Common myeloid progenitor, CD34-positive (primary cell): ENCODE measurements at regions not wholly inside any gene's neighbourhood (a gene's known extent, or its start where the extent isn't known, plus 50 kb on each side); places are given as distances from the start of the nearest gene placed in this dataset.

ENCODE experiments used
- CTCF ChIA-PET: fragments of 350-600 bp; sonication (Branson Sonifier 250); formaldehyde crosslinking; loops from one replicate; lab custom pipeline; 2021; ENCODE audit warnings: antibody characterized with exemption; lab: Charles Lee
- POLR2A ChIA-PET: fragments of 350-600 bp; sonication (Branson Sonifier 250); formaldehyde crosslinking; loops from one replicate; lab custom pipeline; 2021; ENCODE audit warnings: antibody characterized with exemption; lab: Charles Lee
- DNase-seq, 3 donors: peaks; one replicate each; pipeline versions ENCODE4 v3.0.0 to v3.0.0-alpha.2; 2013
- H3K27ac ChIP-seq, 2 experiments: 1 replicate in 1 of 2; 2 replicates in 1 of 2; pipeline ENCODE4 v1.7.0; 2013; ENCODE audit warnings: inconsistent platforms in 2 of 2, low read length in 2 of 2, mild to moderate bottlenecking in 2 of 2, low read depth in 1 of 2, moderate library complexity in 1 of 2; ENCODE audit not compliant: severe bottlenecking in 2 of 2, insufficient read depth in 1 of 2, poor library complexity in 1 of 2
- H3K27me3 ChIP-seq, 5 experiments: replicated peaks in 2 of 5; 1 replicate in 3 of 5; 2 replicates in 2 of 5; pipeline versions ENCODE4 v1.6.1 to v1.7.0; 2013; ENCODE audit warnings: low read length in 4 of 5, mild to moderate bottlenecking in 2 of 5, moderate library complexity in 2 of 5, inconsistent platforms in 1 of 5; ENCODE audit not compliant: insufficient read depth in 5 of 5, control insufficient read depth in 4 of 5
- H3K36me3 ChIP-seq, 4 experiments: 1 replicate in 2 of 4; 2 replicates in 2 of 4; pipeline versions ENCODE4 v1.6.1 to v1.7.0; 2013; ENCODE audit warnings: low read length in 3 of 4, control low read depth in 1 of 4, mild to moderate bottlenecking in 1 of 4; ENCODE audit not compliant: control insufficient read depth in 4 of 4, insufficient read depth in 4 of 4
- H3K4me1 ChIP-seq, 4 experiments: 1 replicate in 3 of 4; 2 replicates in 1 of 4; pipeline versions ENCODE4 v1.6.1 to v1.7.1; 2013; ENCODE audit warnings: low read length in 3 of 4, mild to moderate bottlenecking in 3 of 4, control low read depth in 1 of 4, inconsistent platforms in 1 of 4, moderate library complexity in 1 of 4; ENCODE audit not compliant: control insufficient read depth in 4 of 4, insufficient read depth in 4 of 4; ENCODE audit errors: control extremely low read depth in 1 of 4
- H3K4me3 ChIP-seq, 7 experiments: 1 replicate in 4 of 7; 2 replicates in 3 of 7; pipeline versions ENCODE4 v1.5.1 to v1.7.0; 2013; ENCODE audit warnings: mild to moderate bottlenecking in 7 of 7, low read length in 6 of 7, moderate library complexity in 6 of 7, inconsistent platforms in 2 of 7, low read depth in 2 of 7, control low read depth in 1 of 7; ENCODE audit not compliant: insufficient read depth in 4 of 7, control insufficient read depth in 1 of 7; ENCODE audit errors: extremely low read depth in 1 of 7
- H3K9me3 ChIP-seq, 5 experiments: 1 replicate in 4 of 5; 2 replicates in 1 of 5; pipeline versions ENCODE4 v1.6.1 to v1.7.1; 2013; ENCODE audit warnings: low read length in 4 of 5, mild to moderate bottlenecking in 2 of 5, inconsistent platforms in 1 of 5, low read depth in 1 of 5, moderate library complexity in 1 of 5; ENCODE audit not compliant: control insufficient read depth in 4 of 5, insufficient read depth in 2 of 5; ENCODE audit errors: control extremely low read depth in 1 of 5
- WGBS: methylation state at CpG from one replicate; pipeline ENCODE4 v1.1.5; 2013; ENCODE audit not compliant: insufficient coverage; 5-methylcytosine and 5-hydroxymethylcytosine counted together

DNA sequence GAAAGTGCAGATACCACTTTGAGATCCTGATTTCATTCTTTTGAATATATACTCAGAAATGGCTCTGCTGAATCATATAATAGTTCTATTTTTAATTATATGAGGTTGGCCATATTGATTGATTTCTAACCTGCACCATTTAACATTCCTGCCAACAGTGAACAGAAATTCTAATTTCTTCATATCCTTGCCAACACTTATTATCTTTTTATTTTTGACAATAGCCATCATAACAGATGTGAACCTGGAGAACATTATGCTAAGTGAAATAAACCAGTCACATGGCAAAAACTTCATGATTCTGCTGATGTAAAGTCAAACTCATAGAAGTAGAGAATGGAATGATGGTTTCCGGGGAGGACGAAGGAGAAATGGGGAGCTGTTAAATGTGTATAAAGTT, 344.5 kb upstream of the CYRIA start:
- CTCF ChIA-PET = interaction anchor here (0.6 kb wide), 1 partner anchor 564 kb away, joined by 3 read pairs; no protein-coding TSS in a partner anchor
- Histone ChIP-seq H3K27me3 (no peaks in the 10 kb centered on the region), H3K36me3 (no peaks in the 10 kb centered on the region), H3K4me3 (no peak overlapping the region), H3K9me3 (no peaks in the 10 kb centered on the region), H3K27ac (no peak overlapping the region), H3K4me1 (no peaks in the 10 kb centered on the region)
- no peak for DNase-seq
- WGBS = no CpG with 5 or more reads among the region's 2 CpGs
- POLR2A ChIA-PET = no interaction called here

DNA sequence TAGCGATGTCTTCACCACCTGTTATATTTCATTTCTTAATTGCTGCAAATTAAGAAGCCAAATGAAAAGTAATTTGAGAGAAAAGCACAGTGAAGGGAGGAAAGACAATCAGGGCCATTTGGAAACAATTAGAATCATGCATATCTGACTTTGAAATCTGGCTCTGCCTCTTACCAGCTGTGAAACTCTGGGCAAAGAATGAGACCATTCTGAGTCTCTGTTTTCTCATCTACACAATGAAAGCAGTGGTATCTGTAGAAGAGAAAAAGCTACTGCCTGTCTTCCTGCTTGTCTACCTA, 334.5 kb upstream of the CYRIA start:
- Histone ChIP-seq H3K27ac (no peak overlapping the region), H3K27me3 (no peaks in the 10 kb centered on the region), H3K9me3 (peaks cover 0 to 8% (median 1%) of the 10 kb centered on the region in 5 experiments), H3K36me3 (no peaks in the 10 kb centered on the region), H3K4me1 (no peaks in the 10 kb centered on the region), H3K4me3 (no peak overlapping the region)
- CTCF ChIA-PET = no interaction called here
- POLR2A ChIA-PET = no interaction called here
- no CpG with 5 or more reads among the region's 1 CpG for WGBS
- DNase-seq = no peak

DNA sequence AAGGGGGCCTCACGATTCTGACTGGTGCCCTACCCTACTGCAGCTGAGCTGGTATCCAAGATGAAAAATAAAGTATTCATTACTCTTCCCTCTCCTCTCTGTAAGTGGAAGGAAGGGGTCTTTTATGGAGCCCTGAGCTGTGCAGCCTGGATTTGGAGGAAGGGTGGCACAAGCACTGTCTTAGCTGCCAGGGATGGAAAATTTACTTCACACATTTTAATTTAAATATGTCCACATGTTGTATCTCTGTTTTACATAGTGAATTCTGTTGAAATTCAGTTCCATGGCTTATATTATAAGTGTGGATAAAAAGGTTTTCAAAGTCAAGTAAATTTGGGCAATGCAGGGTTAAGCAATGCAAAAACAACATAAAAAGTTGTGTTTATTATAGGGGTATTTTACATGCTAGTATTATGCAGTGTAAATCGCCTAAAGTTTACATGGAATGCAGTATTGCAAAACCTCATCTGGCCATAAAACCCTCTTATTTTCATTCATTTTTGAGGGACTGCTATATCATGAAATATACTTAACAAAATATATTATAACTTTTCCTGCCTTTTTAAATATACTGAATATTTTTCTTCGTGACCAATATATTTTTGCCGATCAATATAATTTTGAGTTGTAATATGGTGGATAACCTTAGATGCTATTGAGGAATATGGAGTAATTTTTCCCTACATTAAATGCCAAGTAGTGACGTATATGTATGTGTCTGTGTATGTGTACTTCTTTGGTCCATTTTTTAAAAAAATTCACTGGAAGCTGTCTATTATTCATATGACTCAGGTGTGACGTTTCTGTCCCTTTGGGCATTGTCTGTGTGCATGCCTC, 333.9 kb upstream of the CYRIA start:
- Histone ChIP-seq H3K9me3 (peaks cover 0 to 11% (median 1%) of the 10 kb centered on the region in 5 experiments), H3K36me3 (no peaks in the 10 kb centered on the region), H3K4me1 (no peaks in the 10 kb centered on the region), H3K4me3 (no peak overlapping the region), H3K27ac (no peak overlapping the region), H3K27me3 (no peaks in the 10 kb centered on the region)
- ChIA-PET POLR2A (no interaction called here), CTCF (no interaction called here)
- DNase-seq = no peak
- WGBS = no CpG with 5 or more reads among the region's 6 CpGs

DNA sequence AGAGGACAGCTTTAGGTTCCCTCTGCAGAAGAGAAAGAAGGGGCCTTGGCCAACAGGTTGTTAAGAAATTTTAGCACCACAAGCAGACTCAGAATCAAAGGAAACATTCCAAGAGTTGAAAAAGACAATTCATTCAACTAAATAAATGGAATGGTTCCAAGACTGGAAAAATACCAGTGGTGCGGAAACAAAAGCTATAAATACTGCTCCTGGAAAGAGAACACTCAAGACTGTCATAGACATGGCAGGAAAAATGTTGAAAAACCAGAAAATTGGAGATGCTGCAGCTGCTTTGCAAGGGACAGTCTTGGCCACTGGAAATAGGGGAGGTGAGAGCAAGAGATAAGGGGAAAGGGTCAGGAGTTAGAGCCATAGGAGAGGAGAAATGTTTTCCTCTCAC, 312.7 kb upstream of the CYRIA start:
- POLR2A ChIA-PET = no interaction called here
- no peak overlapping the region for H3K4me3 ChIP-seq

DNA sequence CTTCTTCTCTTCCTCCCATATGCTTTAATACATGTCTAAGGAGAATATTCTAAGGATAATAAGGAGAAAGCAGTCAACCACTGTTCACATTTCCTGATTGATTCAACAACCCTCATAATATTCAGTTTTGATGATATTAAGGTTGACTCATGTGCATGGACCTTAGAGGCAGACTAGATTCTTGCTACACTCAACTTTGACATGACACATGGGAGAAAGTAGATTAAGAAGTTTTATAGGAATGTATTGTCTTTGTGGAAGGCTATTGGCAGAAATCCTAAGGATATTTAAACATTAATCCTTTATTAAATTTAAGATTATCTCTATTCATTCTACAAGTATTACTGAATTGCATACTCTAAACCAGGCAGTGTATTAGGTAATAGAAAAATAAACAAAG, 309.1 kb upstream of the CYRIA start:
- no peak overlapping the region for H3K27ac ChIP-seq
- ChIA-PET CTCF (no interaction called here), POLR2A (no interaction called here)
- no peaks in the 10 kb centered on the region for H3K27me3 ChIP-seq
- H3K4me1 ChIP-seq = peaks cover 0 to 9% (median 0%) of the 10 kb centered on the region in 4 experiments
- H3K4me3 ChIP-seq = no peak overlapping the region
- peaks cover 0 to 2% (median 0%) of the 10 kb centered on the region in 5 experiments for H3K9me3 ChIP-seq
- H3K36me3 ChIP-seq = no peaks in the 10 kb centered on the region
- DNase-seq = no peak

More for the DNA sequence above, 312.7 kb upstream of the CYRIA start:
- Histone ChIP-seq H3K36me3 (no peaks in the 10 kb centered on the region), H3K27ac (no peak overlapping the region), H3K9me3 (peaks cover 0 to 2% (median 0%) of the 10 kb centered on the region in 5 experiments), H3K4me1 (peaks cover 0 to 3% (median 0%) of the 10 kb centered on the region in 4 experiments), H3K27me3 (no peaks in the 10 kb centered on the region)
- CTCF ChIA-PET = no interaction called here
- DNase-seq = no peak
- WGBS = 100% methylated on average over 1 of the region's 1 CpG

DNA sequence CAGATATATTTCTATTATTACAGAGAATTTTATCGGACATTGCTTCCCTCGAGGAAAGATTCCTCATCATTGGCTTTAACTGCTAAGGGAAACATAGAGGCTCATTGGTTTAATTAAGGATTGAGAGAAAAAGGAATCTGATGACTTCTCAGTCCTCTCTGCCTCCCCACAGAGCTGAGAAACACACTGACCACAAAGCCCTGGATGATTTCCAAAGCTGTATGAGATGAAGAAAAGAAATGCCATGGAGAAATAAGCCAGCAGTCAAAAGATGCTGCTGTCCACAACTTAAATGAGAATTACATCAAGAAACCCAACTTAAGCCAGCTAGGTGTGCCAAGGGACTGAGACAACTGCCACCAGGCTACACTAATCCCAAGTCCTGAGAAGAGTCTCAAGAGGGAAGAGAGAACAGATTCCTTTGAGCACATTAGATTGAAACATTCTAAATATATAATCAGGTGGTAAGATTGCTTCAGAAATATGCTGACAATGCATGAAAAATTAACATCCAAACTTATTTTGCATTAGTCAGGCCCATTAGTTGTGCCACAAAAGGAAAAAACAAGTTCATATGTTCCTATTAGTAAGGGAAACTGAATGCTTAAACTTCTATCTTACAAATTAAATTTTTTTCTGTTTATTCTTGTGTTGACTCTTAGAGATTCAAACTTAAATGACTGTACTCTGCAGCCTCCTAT, 308.1 kb upstream of the CYRIA start:
- Histone ChIP-seq H3K36me3 (no peaks in the 10 kb centered on the region), H3K4me1 (peaks cover 0 to 9% (median 0%) of the 10 kb centered on the region in 4 experiments), H3K9me3 (peaks cover 0 to 2% (median 0%) of the 10 kb centered on the region in 5 experiments), H3K4me3 (no peak overlapping the region), H3K27ac (no peak overlapping the region), H3K27me3 (no peaks in the 10 kb centered on the region)
- CTCF ChIA-PET = no interaction called here
- POLR2A ChIA-PET = no interaction called here
- no CpG with 5 or more reads among the region's 2 CpGs for WGBS
- DNase-seq = peak in 2 of 3 donors; percentile 42 to 45

DNA sequence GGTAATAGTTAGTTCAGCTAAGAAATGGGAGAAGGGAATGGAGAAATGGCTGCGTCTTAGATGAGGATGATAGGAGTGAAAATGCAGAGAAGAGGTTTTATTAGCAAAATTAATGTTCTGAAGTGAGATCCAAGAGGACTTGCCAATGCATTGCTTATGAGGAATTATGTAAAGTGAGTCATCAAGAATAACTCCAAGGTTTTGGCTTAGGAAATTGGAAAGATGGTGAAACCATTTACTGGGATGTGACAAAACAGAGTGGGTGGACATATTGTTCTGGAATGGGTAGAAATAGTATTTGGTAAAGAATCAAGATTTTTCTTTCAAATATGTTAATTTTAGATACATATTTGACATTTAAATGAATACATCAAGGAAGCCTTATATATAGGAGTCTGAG, 306.6 kb upstream of the CYRIA start:
- 91% methylated on average over 1 of the region's 1 CpG for WGBS
- peaks cover 0 to 9% (median 0%) of the 10 kb centered on the region in 4 experiments for H3K4me1 ChIP-seq

More for the DNA sequence above, 306.6 kb upstream of the CYRIA start:
- no peaks in the 10 kb centered on the region for H3K9me3 ChIP-seq
- no peak overlapping the region for H3K27ac ChIP-seq
- DNase-seq = no peak
- no peak overlapping the region for H3K4me3 ChIP-seq
- no peaks in the 10 kb centered on the region for H3K36me3 ChIP-seq
- ChIA-PET POLR2A (no interaction called here), CTCF (no interaction called here)
- H3K27me3 ChIP-seq = no peaks in the 10 kb centered on the region
